Keratinocyte (primary cell): ENCODE measurements at regions not wholly inside any gene's neighbourhood (a gene's known extent, or its start where the extent isn't known, plus 50 kb on each side); places are given as distances from the start of the nearest gene placed in this dataset.

ENCODE experiments used
- DNase-seq: peaks from one replicate; pipeline ENCODE4 v3.0.0-alpha.2; 2011; ENCODE audit warnings: low read depth, missing footprints, low spot score
- FAIRE-seq: peaks from 2 replicates; lab custom pipeline; 2011; peaks lifted over from hg19 to GRCh38; lab: Jason Lieb, UNC
- H2AFZ ChIP-seq: 2 replicates; pipeline ENCODE4 v1.6.0; 2012; ENCODE audit warnings: low read length, control low read depth, inconsistent platforms; ENCODE audit not compliant: control insufficient read depth
- H3K27ac ChIP-seq: 2 replicates; pipeline ENCODE4 v1.5.1; 2011; ENCODE audit warnings: low read length; ENCODE audit not compliant: control insufficient read depth, insufficient read depth
- H3K27me3 ChIP-seq: 3 replicates; pipeline ENCODE4 v1.6.0; 2011; ENCODE audit warnings: low read length; ENCODE audit not compliant: control insufficient read depth, insufficient read depth; ENCODE audit errors: extremely low read depth
- H3K36me3 ChIP-seq, 2 experiments: 2 replicates in 1 of 2; 3 replicates in 1 of 2; pipeline ENCODE4 v1.5.1; 2011; ENCODE audit warnings: low read length in 2 of 2, mild to moderate bottlenecking in 1 of 2; ENCODE audit not compliant: control insufficient read depth in 2 of 2, insufficient read depth in 2 of 2; ENCODE audit errors: extremely low read depth in 1 of 2
- H3K4me1 ChIP-seq: 3 replicates; pipeline ENCODE4 v1.5.1; 2011; ENCODE audit warnings: low read length; ENCODE audit not compliant: control insufficient read depth, insufficient read depth; ENCODE audit errors: extremely low read depth
- H3K4me2 ChIP-seq: 3 replicates; pipeline ENCODE4 v1.6.0; 2011; ENCODE audit warnings: low read depth, low read length; ENCODE audit not compliant: control insufficient read depth, insufficient read depth; ENCODE audit errors: extremely low read depth
- H3K4me3 ChIP-seq, 3 experiments: fragments of 200-600 bp in 1 of 3; sonication (generic) in 1 of 3; 2 replicates in 2 of 3; 3 replicates in 1 of 3; pipeline ENCODE4 v1.5.1; 2011 to 2016; ENCODE audit warnings: low read length in 3 of 3, mild to moderate bottlenecking in 3 of 3, control low read depth in 2 of 3, inconsistent platforms in 1 of 3, low read depth in 1 of 3, mixed read lengths in 1 of 3, mixed run types in 1 of 3, moderate library complexity in 1 of 3; ENCODE audit not compliant: control insufficient read depth in 2 of 3, insufficient read depth in 2 of 3; ENCODE audit errors: extremely low read depth in 1 of 3
- H3K79me2 ChIP-seq: 2 replicates; pipeline ENCODE4 v1.6.0; 2012; ENCODE audit warnings: low read length; ENCODE audit not compliant: control insufficient read depth, insufficient read depth
- H3K9ac ChIP-seq: 3 replicates; pipeline ENCODE4 v1.6.0; 2011; ENCODE audit warnings: low read length; ENCODE audit not compliant: control insufficient read depth, insufficient read depth; ENCODE audit errors: extremely low read depth
- H3K9me1 ChIP-seq: 3 replicates; pipeline ENCODE4 v1.6.0; 2011; ENCODE audit warnings: low read length; ENCODE audit not compliant: control insufficient read depth, insufficient read depth; ENCODE audit errors: extremely low read depth
- H3K9me3 ChIP-seq: 2 replicates; pipeline ENCODE4 v1.5.1; 2012; ENCODE audit warnings: low read depth, low read length; ENCODE audit not compliant: control insufficient read depth
- H4K20me1 ChIP-seq: 3 replicates; pipeline ENCODE4 v1.6.0; 2011; ENCODE audit warnings: low read length; ENCODE audit not compliant: control insufficient read depth, insufficient read depth; ENCODE audit errors: extremely low read depth
- EZH2 ChIP-seq: IDR thresholded peaks from one replicate; pipeline ENCODE4 v1.6.1; 2012; ENCODE audit warnings: inconsistent platforms, mild to moderate bottlenecking, low read length, moderate library complexity
- dilution Hi-C: fragments of 300-500 bp; cut with MboI; formaldehyde crosslinking; loops from one replicate; pipeline ENCODE4 v1.7.0; 2020; ENCODE audit warnings: low sequenced_read_pairs; ENCODE audit not compliant: extremely low pct_ligation_motif_present
- TF ChIP-seq, protein P1 (sequence below), 3 experiments: IDR thresholded peaks in 1 of 3; conservative IDR thresholded peaks in 1 of 3; optimal IDR thresholded peaks in 1 of 3; 2 replicates in 2 of 3; 3 replicates in 1 of 3; pipeline versions ENCODE3 to v1.5.1; 2011; ENCODE audit warnings: low read length in 3 of 3, mild to moderate bottlenecking in 3 of 3, moderate library complexity in 2 of 3, control low read depth in 1 of 3, inconsistent platforms in 1 of 3; ENCODE audit not compliant: insufficient read depth in 2 of 3; ENCODE audit errors: extremely low read depth in 1 of 3

GRCh38 chr1:68907491-68907890 lies 410.6 kb upstream of the DEPDC1 start:
- Histone ChIP-seq H3K4me1 (no peaks in the 10 kb centered on the region), H3K79me2 (no peaks in the 10 kb centered on the region), H3K27me3 (no peaks in the 10 kb centered on the region), H3K9me3 (no peaks in the 10 kb centered on the region), H3K36me3 (no peaks in the 10 kb centered on the region), H3K4me2 (no peak overlapping the region), H3K27ac (no peak overlapping the region), H3K4me3 (no peak overlapping the region), H4K20me1 (no peaks in the 10 kb centered on the region), H3K9me1 (no peaks in the 10 kb centered on the region), H2AFZ (no peak overlapping the region), H3K9ac (no peak overlapping the region)
- dilution Hi-C loops = no loop called here
- FAIRE-seq (no peak), DNase-seq (no peak)
- TF ChIP-seq EZH2 = no peak
- TF ChIP-seq, protein P1, sequence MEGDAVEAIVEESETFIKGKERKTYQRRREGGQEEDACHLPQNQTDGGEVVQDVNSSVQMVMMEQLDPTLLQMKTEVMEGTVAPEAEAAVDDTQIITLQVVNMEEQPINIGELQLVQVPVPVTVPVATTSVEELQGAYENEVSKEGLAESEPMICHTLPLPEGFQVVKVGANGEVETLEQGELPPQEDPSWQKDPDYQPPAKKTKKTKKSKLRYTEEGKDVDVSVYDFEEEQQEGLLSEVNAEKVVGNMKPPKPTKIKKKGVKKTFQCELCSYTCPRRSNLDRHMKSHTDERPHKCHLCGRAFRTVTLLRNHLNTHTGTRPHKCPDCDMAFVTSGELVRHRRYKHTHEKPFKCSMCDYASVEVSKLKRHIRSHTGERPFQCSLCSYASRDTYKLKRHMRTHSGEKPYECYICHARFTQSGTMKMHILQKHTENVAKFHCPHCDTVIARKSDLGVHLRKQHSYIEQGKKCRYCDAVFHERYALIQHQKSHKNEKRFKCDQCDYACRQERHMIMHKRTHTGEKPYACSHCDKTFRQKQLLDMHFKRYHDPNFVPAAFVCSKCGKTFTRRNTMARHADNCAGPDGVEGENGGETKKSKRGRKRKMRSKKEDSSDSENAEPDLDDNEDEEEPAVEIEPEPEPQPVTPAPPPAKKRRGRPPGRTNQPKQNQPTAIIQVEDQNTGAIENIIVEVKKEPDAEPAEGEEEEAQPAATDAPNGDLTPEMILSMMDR (optimal IDR thresholded peaks at IDR 0.05 in 1 of 3, IDR thresholded peaks at IDR 0.05 in 1 of 3, conservative IDR thresholded peaks at IDR 0.05 in 1 of 3; ENCODE audit: extremely low read depth in 1 of 3, insufficient read depth in 2 of 3, low read length in 3 of 3) = no peak

GRCh38 chr1:68908316-68908715 lies 411.4 kb upstream of the DEPDC1 start:
- DNase-seq (no peak), FAIRE-seq (no peak)
- H3K36me3 ChIP-seq = no peaks in the 10 kb centered on the region
- no peaks in the 10 kb centered on the region for H3K4me1 ChIP-seq
- H3K9me1 ChIP-seq = no peaks in the 10 kb centered on the region
- no peak overlapping the region for H3K27ac ChIP-seq
- no peaks in the 10 kb centered on the region for H3K27me3 ChIP-seq
- no peaks in the 10 kb centered on the region for H3K79me2 ChIP-seq
- TF ChIP-seq, protein P1 (optimal IDR thresholded peaks at IDR 0.05 in 1 of 3, IDR thresholded peaks at IDR 0.05 in 1 of 3, conservative IDR thresholded peaks at IDR 0.05 in 1 of 3; ENCODE audit: extremely low read depth in 1 of 3, insufficient read depth in 2 of 3, low read length in 3 of 3) = no peak
- TF ChIP-seq EZH2 = no peak
- no peaks in the 10 kb centered on the region for H4K20me1 ChIP-seq
- H3K4me3 ChIP-seq = no peak overlapping the region
- H2AFZ ChIP-seq = no peak overlapping the region
- no peak overlapping the region for H3K9ac ChIP-seq
- H3K4me2 ChIP-seq = no peak overlapping the region
- H3K9me3 ChIP-seq = no peaks in the 10 kb centered on the region
- dilution Hi-C loops = no loop called here
